WTC11 (cell line): ENCODE measurements at regions not wholly inside any gene's neighbourhood (a gene's known extent, or its start where the extent isn't known, plus 50 kb on each side); places are given as distances from the start of the nearest gene placed in this dataset.

ENCODE experiments used
- JAZF1 ChIP-seq: fragments of 250-450 bp; sonication (Bioruptor Pico); IDR thresholded peaks from 2 replicates; pipeline ENCODE4 v1.9.0; 2021; ENCODE audit warnings: moderate library complexity, mild to moderate bottlenecking, inconsistent platforms
- MXD4 ChIP-seq: fragments of 250-450 bp; sonication (Bioruptor Pico); IDR thresholded peaks from 2 replicates; pipeline ENCODE4 v1.8.0; 2021; ENCODE audit warnings: mild to moderate bottlenecking, moderate library complexity, borderline replicate concordance
- ZNF121 ChIP-seq: sonication (generic); formaldehyde crosslinking; IDR thresholded peaks from 2 replicates; pipeline ENCODE4 v1.8.0; 2023; ENCODE audit warnings: missing genetic modification reagents
- TF ChIP-seq, protein P1 (sequence below): sonication (generic); formaldehyde crosslinking; IDR thresholded peaks from 2 replicates; pipeline ENCODE4 v1.8.0; 2023; ENCODE audit warnings: mild to moderate bottlenecking, missing genetic modification reagents
- TF ChIP-seq, protein P2 (sequence below): fragments of 250-450 bp; sonication (Bioruptor Pico); conservative IDR thresholded peaks from 2 replicates; pipeline ENCODE4 v1.9.0; 2021; ENCODE audit warnings: mild to moderate bottlenecking
- TF ChIP-seq, protein P3 (sequence below): sonication (generic); formaldehyde crosslinking; IDR thresholded peaks from 2 replicates; pipeline ENCODE4 v1.8.1; 2023; ENCODE audit warnings: mild to moderate bottlenecking, moderate library complexity, missing genetic modification reagents
- TF ChIP-seq, protein P4 (sequence below): fragments of 250-450 bp; sonication (Bioruptor Pico); IDR thresholded peaks from 2 replicates; pipeline ENCODE4 v1.9.0; 2021; ENCODE audit warnings: moderate library complexity, mild to moderate bottlenecking, inconsistent platforms, borderline replicate concordance
- TF ChIP-seq, protein P5 (sequence below): sonication (generic); formaldehyde crosslinking; conservative IDR thresholded peaks from 2 replicates; pipeline ENCODE4 v1.8.1; 2023; ENCODE audit warnings: mild to moderate bottlenecking, low read depth, missing genetic modification reagents, moderate library complexity
- TF ChIP-seq, protein P6 (sequence below): sonication (generic); formaldehyde crosslinking; conservative IDR thresholded peaks from 2 replicates; pipeline ENCODE4 v1.8.1; 2022; ENCODE audit warnings: mild to moderate bottlenecking, missing genetic modification reagents
- TF ChIP-seq, protein P7 (sequence below): sonication (generic); formaldehyde crosslinking; IDR thresholded peaks from 2 replicates; pipeline ENCODE4 v1.8.0; 2022; ENCODE audit warnings: mild to moderate bottlenecking, missing genetic modification reagents
- TF ChIP-seq, protein P8 (sequence below): sonication (generic); formaldehyde crosslinking; IDR thresholded peaks from 2 replicates; pipeline ENCODE4 v1.8.1; 2022; ENCODE audit warnings: mild to moderate bottlenecking, missing genetic modification reagents, moderate library complexity, borderline replicate concordance

DNA sequence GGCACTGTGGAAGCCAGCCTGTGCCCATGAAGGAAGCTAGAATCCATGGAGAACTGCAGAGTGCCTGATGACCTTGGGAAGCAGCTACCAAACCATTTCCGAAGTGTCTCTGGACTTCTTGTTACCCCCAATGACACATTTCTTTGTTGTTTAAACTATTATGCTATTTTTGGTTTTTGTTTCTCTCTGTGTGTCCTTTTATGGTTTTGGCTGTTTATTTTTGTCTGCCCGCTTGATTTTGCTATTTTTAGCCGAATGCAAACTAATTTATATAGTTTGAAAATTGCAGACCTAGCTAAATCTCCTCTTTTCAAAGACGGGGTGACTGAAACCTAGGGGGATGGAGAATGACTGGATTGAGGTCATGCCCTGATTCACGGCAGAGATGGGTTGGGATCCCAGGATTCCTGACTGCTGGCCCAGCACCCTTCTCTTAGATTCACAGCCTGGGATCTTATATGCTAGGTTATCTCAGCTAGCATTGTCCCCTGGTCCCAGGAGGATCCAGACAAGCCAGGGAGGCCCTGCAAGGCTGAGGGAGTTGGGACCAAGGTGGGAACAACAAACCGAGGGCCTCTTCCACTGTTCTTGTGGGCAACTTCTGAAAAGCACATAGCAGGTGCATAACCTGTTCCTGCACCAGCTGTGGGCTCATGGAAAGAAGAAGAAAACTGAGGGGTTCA is 116.3 kb upstream of the HAAO start (continued):
- TF ChIP-seq, protein P1, sequence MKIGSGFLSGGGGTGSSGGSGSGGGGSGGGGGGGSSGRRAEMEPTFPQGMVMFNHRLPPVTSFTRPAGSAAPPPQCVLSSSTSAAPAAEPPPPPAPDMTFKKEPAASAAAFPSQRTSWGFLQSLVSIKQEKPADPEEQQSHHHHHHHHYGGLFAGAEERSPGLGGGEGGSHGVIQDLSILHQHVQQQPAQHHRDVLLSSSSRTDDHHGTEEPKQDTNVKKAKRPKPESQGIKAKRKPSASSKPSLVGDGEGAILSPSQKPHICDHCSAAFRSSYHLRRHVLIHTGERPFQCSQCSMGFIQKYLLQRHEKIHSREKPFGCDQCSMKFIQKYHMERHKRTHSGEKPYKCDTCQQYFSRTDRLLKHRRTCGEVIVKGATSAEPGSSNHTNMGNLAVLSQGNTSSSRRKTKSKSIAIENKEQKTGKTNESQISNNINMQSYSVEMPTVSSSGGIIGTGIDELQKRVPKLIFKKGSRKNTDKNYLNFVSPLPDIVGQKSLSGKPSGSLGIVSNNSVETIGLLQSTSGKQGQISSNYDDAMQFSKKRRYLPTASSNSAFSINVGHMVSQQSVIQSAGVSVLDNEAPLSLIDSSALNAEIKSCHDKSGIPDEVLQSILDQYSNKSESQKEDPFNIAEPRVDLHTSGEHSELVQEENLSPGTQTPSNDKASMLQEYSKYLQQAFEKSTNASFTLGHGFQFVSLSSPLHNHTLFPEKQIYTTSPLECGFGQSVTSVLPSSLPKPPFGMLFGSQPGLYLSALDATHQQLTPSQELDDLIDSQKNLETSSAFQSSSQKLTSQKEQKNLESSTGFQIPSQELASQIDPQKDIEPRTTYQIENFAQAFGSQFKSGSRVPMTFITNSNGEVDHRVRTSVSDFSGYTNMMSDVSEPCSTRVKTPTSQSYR (CRISPR knock-in tag), result no peak
- TF ChIP-seq, protein P2, sequence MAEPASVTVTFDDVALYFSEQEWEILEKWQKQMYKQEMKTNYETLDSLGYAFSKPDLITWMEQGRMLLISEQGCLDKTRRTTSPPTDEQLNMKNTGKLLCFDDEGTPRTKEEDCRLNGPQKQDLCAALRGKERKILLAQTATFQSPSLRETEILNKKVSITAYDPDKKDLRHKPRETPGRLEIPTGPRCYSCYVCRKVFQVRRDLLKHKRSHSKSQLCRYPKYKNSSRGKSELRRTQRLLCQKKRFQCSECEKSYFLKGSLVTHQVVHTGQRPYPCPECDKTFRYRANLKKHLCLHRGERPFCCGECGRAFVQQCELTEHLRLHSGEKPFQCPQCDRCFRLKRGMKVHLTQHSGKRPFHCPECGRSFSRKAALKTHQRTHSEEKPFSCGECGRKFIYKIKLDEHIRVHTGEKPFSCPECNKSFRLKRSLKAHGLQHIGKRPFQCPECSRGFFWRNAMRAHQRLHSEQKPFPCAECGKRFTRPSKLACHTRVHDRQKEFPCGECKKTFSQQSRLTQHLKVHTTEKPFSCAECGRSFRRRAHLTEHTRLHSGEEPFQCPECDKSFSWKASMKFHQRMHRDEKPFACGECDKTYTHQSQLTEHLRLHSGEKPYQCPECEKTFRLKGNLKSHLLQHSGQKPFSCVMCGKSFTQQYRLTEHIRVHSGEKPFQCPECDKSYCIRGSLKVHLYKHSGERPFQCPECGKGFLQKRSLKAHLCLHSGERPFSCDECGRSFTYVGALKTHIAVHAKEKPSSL (CRISPR knock-in tag), result no peak
- no peak for TF ChIP-seq MXD4 (CRISPR knock-in tag)
- TF ChIP-seq, protein P3, sequence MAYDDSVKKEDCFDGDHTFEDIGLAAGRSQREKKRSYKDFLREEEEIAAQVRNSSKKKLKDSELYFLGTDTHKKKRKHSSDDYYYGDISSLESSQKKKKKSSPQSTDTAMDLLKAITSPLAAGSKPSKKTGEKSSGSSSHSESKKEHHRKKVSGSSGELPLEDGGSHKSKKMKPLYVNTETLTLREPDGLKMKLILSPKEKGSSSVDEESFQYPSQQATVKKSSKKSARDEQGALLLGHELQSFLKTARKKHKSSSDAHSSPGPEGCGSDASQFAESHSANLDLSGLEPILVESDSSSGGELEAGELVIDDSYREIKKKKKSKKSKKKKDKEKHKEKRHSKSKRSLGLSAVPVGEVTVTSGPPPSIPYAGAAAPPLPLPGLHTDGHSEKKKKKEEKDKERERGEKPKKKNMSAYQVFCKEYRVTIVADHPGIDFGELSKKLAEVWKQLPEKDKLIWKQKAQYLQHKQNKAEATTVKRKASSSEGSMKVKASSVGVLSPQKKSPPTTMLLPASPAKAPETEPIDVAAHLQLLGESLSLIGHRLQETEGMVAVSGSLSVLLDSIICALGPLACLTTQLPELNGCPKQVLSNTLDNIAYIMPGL (CRISPR knock-in tag), result no peak
- TF ChIP-seq, protein P4, sequence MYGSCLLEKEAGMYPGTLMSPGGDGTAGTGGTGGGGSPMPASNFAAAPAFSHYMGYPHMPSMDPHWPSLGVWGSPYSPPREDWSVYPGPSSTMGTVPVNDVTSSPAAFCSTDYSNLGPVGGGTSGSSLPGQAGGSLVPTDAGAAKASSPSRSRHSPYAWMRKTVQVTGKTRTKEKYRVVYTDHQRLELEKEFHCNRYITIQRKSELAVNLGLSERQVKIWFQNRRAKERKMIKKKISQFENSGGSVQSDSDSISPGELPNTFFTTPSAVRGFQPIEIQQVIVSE (CRISPR knock-in tag), result no peak
- TF ChIP-seq, protein P5, sequence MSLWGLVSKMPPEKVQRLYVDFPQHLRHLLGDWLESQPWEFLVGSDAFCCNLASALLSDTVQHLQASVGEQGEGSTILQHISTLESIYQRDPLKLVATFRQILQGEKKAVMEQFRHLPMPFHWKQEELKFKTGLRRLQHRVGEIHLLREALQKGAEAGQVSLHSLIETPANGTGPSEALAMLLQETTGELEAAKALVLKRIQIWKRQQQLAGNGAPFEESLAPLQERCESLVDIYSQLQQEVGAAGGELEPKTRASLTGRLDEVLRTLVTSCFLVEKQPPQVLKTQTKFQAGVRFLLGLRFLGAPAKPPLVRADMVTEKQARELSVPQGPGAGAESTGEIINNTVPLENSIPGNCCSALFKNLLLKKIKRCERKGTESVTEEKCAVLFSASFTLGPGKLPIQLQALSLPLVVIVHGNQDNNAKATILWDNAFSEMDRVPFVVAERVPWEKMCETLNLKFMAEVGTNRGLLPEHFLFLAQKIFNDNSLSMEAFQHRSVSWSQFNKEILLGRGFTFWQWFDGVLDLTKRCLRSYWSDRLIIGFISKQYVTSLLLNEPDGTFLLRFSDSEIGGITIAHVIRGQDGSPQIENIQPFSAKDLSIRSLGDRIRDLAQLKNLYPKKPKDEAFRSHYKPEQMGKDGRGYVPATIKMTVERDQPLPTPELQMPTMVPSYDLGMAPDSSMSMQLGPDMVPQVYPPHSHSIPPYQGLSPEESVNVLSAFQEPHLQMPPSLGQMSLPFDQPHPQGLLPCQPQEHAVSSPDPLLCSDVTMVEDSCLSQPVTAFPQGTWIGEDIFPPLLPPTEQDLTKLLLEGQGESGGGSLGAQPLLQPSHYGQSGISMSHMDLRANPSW (CRISPR knock-in tag), result no peak
- TF ChIP-seq, protein P6, sequence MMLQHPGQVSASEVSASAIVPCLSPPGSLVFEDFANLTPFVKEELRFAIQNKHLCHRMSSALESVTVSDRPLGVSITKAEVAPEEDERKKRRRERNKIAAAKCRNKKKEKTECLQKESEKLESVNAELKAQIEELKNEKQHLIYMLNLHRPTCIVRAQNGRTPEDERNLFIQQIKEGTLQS (CRISPR knock-in tag), result no peak
- TF ChIP-seq, protein P7, sequence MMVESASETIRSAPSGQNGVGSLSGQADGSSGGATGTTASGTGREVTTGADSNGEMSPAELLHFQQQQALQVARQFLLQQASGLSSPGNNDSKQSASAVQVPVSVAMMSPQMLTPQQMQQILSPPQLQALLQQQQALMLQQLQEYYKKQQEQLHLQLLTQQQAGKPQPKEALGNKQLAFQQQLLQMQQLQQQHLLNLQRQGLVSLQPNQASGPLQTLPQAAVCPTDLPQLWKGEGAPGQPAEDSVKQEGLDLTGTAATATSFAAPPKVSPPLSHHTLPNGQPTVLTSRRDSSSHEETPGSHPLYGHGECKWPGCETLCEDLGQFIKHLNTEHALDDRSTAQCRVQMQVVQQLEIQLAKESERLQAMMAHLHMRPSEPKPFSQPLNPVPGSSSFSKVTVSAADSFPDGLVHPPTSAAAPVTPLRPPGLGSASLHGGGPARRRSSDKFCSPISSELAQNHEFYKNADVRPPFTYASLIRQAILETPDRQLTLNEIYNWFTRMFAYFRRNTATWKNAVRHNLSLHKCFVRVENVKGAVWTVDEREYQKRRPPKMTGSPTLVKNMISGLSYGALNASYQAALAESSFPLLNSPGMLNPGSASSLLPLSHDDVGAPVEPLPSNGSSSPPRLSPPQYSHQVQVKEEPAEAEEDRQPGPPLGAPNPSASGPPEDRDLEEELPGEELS (CRISPR knock-in tag), result no peak
- no peak for TF ChIP-seq ZNF121 (CRISPR knock-in tag)
- no peak for TF ChIP-seq JAZF1
- TF ChIP-seq, protein P8, sequence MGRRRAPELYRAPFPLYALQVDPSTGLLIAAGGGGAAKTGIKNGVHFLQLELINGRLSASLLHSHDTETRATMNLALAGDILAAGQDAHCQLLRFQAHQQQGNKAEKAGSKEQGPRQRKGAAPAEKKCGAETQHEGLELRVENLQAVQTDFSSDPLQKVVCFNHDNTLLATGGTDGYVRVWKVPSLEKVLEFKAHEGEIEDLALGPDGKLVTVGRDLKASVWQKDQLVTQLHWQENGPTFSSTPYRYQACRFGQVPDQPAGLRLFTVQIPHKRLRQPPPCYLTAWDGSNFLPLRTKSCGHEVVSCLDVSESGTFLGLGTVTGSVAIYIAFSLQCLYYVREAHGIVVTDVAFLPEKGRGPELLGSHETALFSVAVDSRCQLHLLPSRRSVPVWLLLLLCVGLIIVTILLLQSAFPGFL (CRISPR knock-in tag), result no peak
